ENCODE measurements at regions not wholly inside any gene's neighbourhood (a gene's known extent, or its start where the extent isn't known, plus 50 kb on each side); places are given as distances from the start of the nearest gene placed in this dataset.
"Not testable (repeated sequence)": the region's sequence is repeated elsewhere in the genome, so short reads cannot be mapped to it uniquely, and the experiment has no call there.

DNA sequence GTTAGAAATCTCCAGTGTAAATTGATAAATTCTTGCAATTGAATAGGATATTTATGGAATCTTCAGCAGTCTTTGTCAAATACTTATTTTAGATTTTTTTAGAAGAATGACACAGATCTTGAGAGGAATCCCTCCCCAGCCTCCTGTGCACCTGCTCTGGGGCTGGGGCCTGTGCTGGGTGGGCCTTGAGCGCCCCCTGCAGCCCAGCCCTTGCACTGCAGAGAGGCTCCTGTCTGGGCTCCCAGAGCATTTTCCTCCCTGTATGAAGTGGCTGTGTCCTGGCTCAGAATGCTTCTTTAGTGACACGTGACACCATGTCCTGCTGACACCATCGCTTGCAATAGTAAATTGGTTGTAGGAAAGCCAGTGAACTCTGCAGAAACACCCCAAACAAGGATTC, 98.7 kb downstream of the OR4M2 start:
- H3K4me3 ChIP-seq; H3K27ac ChIP-seq; H3K9me3 ChIP-seq; H3K27me3 ChIP-seq; intact Hi-C loops (cut with DNase I); H3K36me3 ChIP-seq; H3K4me1 ChIP-seq; DNase-seq (ENCODE audit: low spot score in 2 of 2): not testable (repeated sequence)

DNA sequence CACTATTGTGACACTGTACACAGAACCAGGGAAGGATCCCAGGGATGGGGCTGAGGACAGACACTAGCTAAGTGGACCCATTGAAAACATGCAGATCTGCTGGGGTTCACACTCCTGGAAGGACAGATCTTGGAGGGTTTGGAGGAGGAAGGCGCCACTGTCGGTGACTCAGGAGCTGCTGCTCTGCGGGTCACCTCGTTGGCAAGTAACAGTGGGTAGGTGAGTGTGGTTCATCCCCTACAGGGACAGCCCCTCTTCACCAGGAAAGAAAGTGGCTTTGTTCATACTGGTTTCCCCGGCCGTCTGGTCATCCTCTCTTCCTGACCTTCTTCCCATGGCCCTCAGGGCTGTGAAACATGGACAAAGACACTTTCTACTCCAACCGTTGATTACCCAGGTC, 100.3 kb downstream of the OR4M2 start:
- H3K27ac ChIP-seq; DNase-seq (ENCODE audit: low spot score in 2 of 2); H3K36me3 ChIP-seq; H3K27me3 ChIP-seq; H3K4me3 ChIP-seq; H3K9me3 ChIP-seq; intact Hi-C loops (cut with DNase I); H3K4me1 ChIP-seq: not testable (repeated sequence)

DNA sequence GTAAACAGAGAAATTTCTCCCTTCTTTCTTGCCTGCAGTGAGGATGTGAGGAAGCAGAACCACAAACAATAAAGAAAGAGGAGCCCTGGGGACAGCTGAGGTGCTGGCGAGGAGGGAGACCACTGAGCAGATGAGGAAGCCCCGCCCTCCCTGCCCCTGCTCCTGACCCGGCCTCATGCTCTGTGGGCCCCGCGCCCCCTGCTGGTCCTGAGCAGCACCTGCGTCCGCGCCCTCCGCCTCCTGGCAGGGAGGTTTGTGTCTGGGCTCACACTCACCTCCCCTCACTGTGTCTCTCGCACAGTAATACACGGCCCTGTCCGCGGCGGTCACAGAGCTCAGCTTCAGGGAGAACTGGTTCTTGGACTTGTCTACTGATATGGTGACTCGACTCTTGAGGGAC, 104.4 kb downstream of the OR4M2 start:
- H3K4me3 ChIP-seq; H3K27ac ChIP-seq; intact Hi-C loops (cut with DNase I): not testable (repeated sequence)

DNA sequence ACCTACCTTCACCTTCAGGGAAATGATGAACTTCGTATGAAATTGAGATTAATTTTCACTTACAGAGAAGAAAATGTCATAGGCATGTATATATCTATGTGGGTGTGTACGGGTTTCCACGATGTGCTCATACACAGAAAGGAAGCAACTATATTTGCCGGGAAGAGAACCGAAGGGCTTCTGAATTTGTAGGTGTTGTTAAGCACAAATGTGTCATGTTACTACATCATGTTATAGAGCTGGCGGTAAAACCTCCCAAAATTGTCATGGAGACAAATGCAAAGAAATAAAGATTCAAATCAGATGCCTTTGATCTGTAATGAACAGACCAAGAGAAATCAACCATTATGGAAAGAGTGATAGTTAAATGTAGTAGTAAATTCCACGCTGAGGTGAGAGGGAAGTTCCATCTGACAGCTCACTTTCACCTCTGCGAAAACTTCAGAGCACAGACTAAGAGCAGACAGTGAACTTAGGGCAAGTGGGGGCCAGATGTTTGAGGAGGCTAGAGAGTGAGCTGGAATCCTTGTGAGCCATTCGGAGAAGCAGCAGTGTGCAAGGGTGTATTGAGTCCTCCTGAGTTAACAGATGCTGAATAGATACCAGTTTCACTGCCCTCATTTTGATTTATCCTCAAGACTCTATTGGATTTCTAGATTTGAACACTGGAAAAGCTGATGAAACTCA, 106.7 kb downstream of the OR4M2 start:
- H3K4me3 ChIP-seq; intact Hi-C loops (cut with DNase I); DNase-seq (ENCODE audit: low spot score in 2 of 2): not testable (repeated sequence)

More for the DNA sequence above, 104.4 kb downstream of the OR4M2 start:
- not testable (repeated sequence) for H3K4me1 ChIP-seq; H3K36me3 ChIP-seq; H3K27me3 ChIP-seq; H3K9me3 ChIP-seq; DNase-seq (ENCODE audit: low spot score in 2 of 2)

DNA sequence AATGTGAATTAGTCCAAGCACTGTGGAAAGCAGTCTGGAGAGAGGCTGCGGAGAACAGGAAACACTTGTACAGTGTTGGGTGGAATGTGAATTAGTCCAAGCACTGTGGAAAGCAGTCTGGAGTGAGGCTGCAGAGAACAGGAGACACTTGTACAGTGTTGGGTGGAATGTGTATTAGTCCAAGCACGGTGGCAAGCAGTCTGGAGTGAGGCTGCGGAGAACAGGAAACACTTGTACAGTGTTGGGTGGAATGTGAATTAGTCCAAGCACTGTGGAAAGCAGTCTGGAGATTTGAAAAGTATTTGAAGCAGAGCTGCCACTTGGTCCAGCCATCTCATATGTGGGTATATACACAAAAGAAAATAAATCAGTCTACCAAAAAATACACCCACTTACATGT, 111.5 kb downstream of the OR4M2 start:
- DNase-seq (ENCODE audit: low spot score in 2 of 2); H3K27ac ChIP-seq; H3K4me1 ChIP-seq; H3K36me3 ChIP-seq; H3K27me3 ChIP-seq; H3K4me3 ChIP-seq; H3K9me3 ChIP-seq; intact Hi-C loops (cut with DNase I): not testable (repeated sequence)

More for the DNA sequence above, 106.7 kb downstream of the OR4M2 start:
- not testable (repeated sequence) for H3K27ac ChIP-seq, H3K27me3 ChIP-seq, H3K36me3 ChIP-seq, H3K4me1 ChIP-seq, H3K9me3 ChIP-seq

DNA sequence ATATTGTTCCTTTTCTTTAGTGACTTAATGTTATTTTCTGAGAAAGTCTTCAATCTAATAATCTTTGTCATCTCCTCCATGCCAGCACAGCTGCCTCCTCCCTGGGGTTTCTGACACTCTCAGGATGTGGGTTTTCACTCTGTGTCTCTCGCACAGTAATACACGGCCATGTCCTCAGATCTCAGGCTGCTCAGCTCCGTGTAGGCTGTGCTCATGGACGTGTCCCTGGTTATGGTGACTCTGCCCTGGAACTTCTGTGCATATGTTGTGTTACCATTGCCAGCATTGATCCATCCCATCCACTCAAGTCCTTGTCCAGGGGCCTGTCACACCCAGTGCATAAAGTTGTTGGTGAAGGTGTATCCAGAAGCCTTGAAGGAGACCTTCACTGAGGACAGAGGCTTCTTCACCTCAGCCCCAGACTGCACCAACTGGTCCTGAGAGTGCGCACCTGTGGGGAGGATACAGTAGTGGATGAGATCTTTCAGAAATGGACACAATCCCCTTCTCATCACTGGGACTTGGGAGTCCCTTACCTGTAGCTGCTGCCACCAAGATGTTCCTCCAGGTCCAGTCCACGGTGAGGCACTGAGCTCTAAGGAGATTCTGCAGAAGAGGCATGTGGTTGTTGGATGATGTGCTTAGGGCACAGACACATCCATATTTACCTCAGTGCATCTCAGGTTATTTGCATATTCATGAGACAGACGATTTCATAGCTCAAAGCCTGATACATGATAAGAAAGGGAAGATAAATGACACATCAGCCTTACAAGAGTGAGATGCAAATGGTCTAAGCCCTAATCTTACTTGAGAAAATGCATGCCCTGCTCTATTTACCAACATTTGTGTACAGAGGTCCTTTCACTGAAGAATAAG, 114.7 kb downstream of the OR4M2 start:
- H3K4me1 ChIP-seq; H3K4me3 ChIP-seq; H3K9me3 ChIP-seq; H3K27me3 ChIP-seq; H3K27ac ChIP-seq; intact Hi-C loops (cut with DNase I); H3K36me3 ChIP-seq; DNase-seq (ENCODE audit: low spot score in 2 of 2): not testable (repeated sequence)

DNA sequence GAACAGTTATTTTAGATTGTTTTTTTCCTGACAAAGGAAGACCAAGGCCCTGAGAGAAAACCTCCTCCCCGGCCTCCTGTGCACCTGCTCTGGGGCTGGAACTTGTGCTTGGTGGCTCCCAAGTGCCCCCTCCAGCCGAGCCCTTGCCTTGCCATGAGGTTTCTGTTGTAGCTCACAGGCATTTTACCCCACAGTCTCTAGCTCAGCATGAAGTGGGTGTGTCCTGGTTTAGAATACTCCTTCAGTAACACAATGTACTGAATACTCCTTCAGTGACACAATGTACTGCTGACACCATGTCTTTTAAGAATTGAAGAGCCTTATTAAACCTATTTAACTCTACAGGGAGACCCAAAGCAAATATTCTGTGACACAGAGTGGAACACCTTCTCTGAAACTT, 116.1 kb downstream of the OR4M2 start:
- H3K9me3 ChIP-seq; H3K36me3 ChIP-seq; H3K4me3 ChIP-seq; H3K27me3 ChIP-seq; DNase-seq (ENCODE audit: low spot score in 2 of 2); intact Hi-C loops (cut with DNase I); H3K27ac ChIP-seq; H3K4me1 ChIP-seq: not testable (repeated sequence)

DNA sequence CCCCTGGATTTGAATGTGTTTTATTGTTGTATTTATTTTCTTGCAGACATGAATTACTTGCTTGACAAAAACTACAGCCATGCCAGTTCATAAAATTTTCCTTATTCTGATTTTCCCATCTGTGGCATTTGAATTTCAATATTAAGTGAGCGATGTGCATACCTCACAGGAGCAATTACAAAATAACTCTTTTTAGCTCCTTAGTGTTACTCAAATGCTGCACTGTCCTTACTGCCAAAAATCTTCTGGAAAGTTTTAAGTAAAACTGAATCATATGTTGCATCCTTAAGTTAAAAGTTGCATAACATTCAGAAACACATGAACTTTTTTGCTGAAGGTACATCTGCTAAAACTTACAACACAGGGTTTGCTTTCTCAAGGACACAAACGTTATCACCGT, 120.1 kb downstream of the OR4M2 start:
- H3K36me3 ChIP-seq; H3K27me3 ChIP-seq; intact Hi-C loops (cut with DNase I): not testable (repeated sequence)

DNA sequence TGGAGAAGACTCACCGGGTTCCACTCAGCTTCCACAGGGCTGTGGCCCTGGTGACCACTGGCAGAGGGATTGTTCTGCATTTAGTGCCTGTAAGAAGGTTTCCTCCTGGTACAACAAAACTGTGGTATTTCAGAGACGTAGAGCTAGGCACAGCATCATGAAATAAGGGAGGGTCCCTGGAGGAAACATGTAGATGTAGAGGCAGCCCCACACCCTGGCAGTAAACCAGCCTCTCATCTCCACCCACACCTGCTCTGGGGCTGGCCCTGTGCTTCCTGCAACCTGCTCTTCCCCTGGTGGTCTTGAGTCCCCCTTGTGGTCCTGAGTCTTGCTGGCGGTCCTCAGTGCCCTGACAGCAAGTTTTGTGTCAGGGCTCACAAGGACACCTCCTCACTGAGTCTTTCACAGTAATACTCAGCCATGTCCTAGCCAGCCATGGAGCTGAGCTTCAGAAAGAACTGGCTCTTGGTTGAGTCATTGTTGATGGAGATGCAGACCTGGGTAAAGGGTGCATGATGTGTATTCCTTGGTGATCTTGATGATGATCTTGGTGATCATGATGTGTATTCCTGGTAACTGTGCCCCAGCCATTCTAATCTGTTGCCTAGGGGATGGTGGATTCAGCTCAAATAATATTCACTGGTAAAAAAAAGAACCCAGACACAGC, 121.8 kb downstream of the OR4M2 start:
- H3K4me1 ChIP-seq; H3K4me3 ChIP-seq; DNase-seq (ENCODE audit: low spot score in 2 of 2); H3K27ac ChIP-seq; intact Hi-C loops (cut with DNase I); H3K27me3 ChIP-seq; H3K36me3 ChIP-seq; H3K9me3 ChIP-seq: not testable (repeated sequence)

More for the DNA sequence above, 120.1 kb downstream of the OR4M2 start:
- not testable (repeated sequence) for DNase-seq (ENCODE audit: low spot score in 2 of 2); H3K27ac ChIP-seq; H3K9me3 ChIP-seq; H3K4me3 ChIP-seq; H3K4me1 ChIP-seq

DNA sequence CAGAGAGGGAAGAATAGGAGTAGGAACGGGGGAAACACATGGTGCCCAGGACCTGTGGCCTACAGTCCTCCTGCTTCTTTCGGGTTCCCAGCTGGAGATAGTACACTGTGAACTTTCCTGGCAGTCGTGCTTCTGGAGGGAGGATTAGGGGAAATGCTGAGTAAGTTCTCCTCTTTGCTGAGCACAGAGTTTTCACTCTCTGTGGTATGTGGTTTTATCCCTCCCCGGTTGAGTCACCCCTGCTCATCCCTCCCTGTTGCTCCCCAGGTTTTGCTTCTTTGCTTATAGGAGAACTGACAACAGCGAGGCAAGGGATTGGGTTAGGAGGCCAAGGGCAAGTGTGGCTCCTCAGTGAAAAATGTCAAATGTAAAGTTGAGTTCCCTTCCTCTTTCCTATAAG, 122.9 kb downstream of the OR4M2 start:
- H3K4me1 ChIP-seq; H3K27me3 ChIP-seq; H3K27ac ChIP-seq; intact Hi-C loops (cut with DNase I); DNase-seq (ENCODE audit: low spot score in 2 of 2); H3K4me3 ChIP-seq; H3K36me3 ChIP-seq; H3K9me3 ChIP-seq: not testable (repeated sequence)

DNA sequence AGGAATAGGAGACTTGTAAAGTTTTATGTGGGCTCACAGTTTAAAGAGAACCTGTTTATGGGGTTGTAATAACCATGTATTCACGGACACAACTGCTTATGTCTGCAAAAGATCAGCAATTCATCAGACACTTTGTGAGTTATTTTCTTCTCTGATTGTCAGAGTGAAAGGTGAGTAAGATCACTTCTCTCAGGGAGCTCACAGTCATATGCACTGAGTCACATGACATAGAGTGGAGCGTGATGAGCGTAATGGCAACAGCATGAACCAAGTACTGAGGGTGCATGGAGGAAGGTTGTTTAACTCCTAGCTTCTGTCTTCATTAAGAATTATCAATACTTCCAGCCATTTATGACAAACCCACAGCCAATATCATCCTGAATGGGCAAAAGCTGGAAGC, 128.8 kb downstream of the OR4M2 start:
- H3K4me1 ChIP-seq; H3K9me3 ChIP-seq; H3K27me3 ChIP-seq; intact Hi-C loops (cut with DNase I); H3K27ac ChIP-seq; H3K4me3 ChIP-seq; H3K36me3 ChIP-seq; DNase-seq (ENCODE audit: low spot score in 2 of 2): not testable (repeated sequence)

DNA sequence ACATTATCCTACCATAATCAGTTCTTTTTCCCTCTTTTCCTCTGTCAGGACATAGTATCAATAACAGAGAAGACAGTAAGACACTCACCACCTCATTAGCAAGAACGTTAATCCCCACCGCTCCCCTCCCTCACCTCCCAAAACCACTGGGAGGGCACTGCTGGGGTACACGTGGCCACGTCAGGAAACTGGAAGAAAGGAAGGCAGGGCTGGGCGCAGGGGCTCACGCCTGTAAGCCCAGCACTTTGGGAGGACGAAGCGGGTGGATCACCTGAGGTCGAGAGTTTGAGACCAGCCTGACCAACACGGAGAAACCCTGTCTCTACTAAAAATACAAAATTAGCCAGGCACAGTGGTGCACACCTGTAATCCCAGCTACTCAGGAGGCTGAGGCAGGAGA, 142.3 kb downstream of the OR4M2 start:
- H3K4me3 ChIP-seq; H3K9me3 ChIP-seq; intact Hi-C loops (cut with DNase I); H3K4me1 ChIP-seq; H3K36me3 ChIP-seq; H3K27me3 ChIP-seq; H3K27ac ChIP-seq: not testable (repeated sequence)
- DNase-seq (ENCODE audit: low spot score in 2 of 2), result peak in 1 of 2 donors; percentile 8
